OCI-LY1 (cell line): ENCODE measurements at regions not wholly inside any gene's neighbourhood (a gene's known extent, or its start where the extent isn't known, plus 50 kb on each side); places are given as distances from the start of the nearest gene placed in this dataset.
"Not testable (repeated sequence)": the region's sequence is repeated elsewhere in the genome, so short reads cannot be mapped to it uniquely, and the experiment has no call there.

Source experiments
- H2AFZ ChIP-seq: fragments of 200-600 bp; sonication (generic), shearing (Covaris generic); 2 replicates; pipeline ENCODE4 v1.6.0; 2014; ENCODE audit warnings: antibody characterized with exemption, mild to moderate bottlenecking, low read length
- H3F3A ChIP-seq: fragments of 200-600 bp; sonication (generic), shearing (Covaris generic); 2 replicates; pipeline ENCODE4 v1.6.0; 2014; ENCODE audit warnings: mild to moderate bottlenecking, antibody characterized with exemption, low read length, moderate library complexity; ENCODE audit not compliant: insufficient read depth
- H3K27ac ChIP-seq: fragments of 200-600 bp; sonication (generic); 2 replicates; pipeline ENCODE4 v1.5.1; 2014; ENCODE audit warnings: low read length, mixed run types, mild to moderate bottlenecking, low read depth; ENCODE audit not compliant: poor library complexity, severe bottlenecking
- H3K27me3 ChIP-seq: fragments of 200-600 bp; sonication (generic); 2 replicates; pipeline ENCODE4 v1.6.0; 2014; ENCODE audit warnings: antibody characterized with exemption, mild to moderate bottlenecking, low read length, moderate library complexity; ENCODE audit not compliant: insufficient read depth
- H3K36me3 ChIP-seq: fragments of 200-600 bp; sonication (generic); 2 replicates; pipeline ENCODE4 v1.6.1; 2014; ENCODE audit warnings: mild to moderate bottlenecking, antibody characterized with exemption, low read length, moderate library complexity, mixed read lengths; ENCODE audit not compliant: insufficient read depth
- H3K4me1 ChIP-seq: fragments of 200-600 bp; sonication (generic); 2 replicates; pipeline ENCODE4 v1.5.1; 2014; ENCODE audit warnings: mild to moderate bottlenecking, low read length, moderate library complexity; ENCODE audit not compliant: insufficient read depth, severe bottlenecking
- H3K4me2 ChIP-seq: fragments of 200-600 bp; sonication (generic), shearing (Covaris generic); 2 replicates; pipeline ENCODE4 v1.6.1; 2014; ENCODE audit warnings: low read length
- H3K4me3 ChIP-seq: fragments of 200-600 bp; sonication (generic); 2 replicates; pipeline ENCODE4 v1.5.1; 2014; ENCODE audit warnings: low read length, low read depth, mild to moderate bottlenecking, mixed read lengths; ENCODE audit not compliant: poor library complexity, severe bottlenecking
- H3K79me2 ChIP-seq: fragments of 200-600 bp; shearing (Covaris generic); 2 replicates; pipeline ENCODE4 v1.6.1; 2016; ENCODE audit warnings: mixed run types, low read length, mixed read lengths; ENCODE audit not compliant: insufficient read depth
- H3K9ac ChIP-seq: fragments of 200-600 bp; sonication (generic), shearing (Covaris generic); 2 replicates; pipeline ENCODE4 v1.6.1; 2014; ENCODE audit warnings: mild to moderate bottlenecking, low read length, mixed read lengths
- H3K9me2 ChIP-seq: fragments of 200-600 bp; sonication (generic), shearing (Covaris generic); 2 replicates; pipeline ENCODE4 v1.6.1; 2014; ENCODE audit warnings: low read depth, mild to moderate bottlenecking, low read length, mixed read lengths
- H3K9me3 ChIP-seq: fragments of 200-600 bp; shearing (Covaris generic); 2 replicates; pipeline ENCODE4 v1.6.1; 2014; ENCODE audit warnings: low read length, mixed read lengths
- H4K20me1 ChIP-seq: fragments of 200-600 bp; sonication (generic), shearing (Covaris generic); 2 replicates; pipeline ENCODE4 v1.6.0; 2016; ENCODE audit warnings: mild to moderate bottlenecking, low read length; ENCODE audit not compliant: insufficient read depth
- CTCF ChIP-seq: fragments of 200-600 bp; sonication (generic), shearing (Covaris generic); IDR thresholded peaks from 2 replicates; pipeline ENCODE4 v1.5.1; 2017; ENCODE audit warnings: mild to moderate bottlenecking, antibody characterized with exemption, low read length, moderate library complexity, mixed read lengths
- EZH2 ChIP-seq: fragments of 200-600 bp; sonication (generic), shearing (Covaris generic); IDR thresholded peaks from 2 replicates; pipeline ENCODE4 v1.8.0; 2017; ENCODE audit warnings: borderline replicate concordance, mixed run types, mild to moderate bottlenecking, antibody characterized with exemption, low read length, moderate library complexity, mixed read lengths

- Histone ChIP-seq H3K27ac (no peak overlapping the region), H3K36me3 (no peaks in the 10 kb centered on the region), H4K20me1 (no peaks in the 10 kb centered on the region), H3K27me3 (no peaks in the 10 kb centered on the region), H3K4me3 (no peak overlapping the region), H3K9me2 (no peaks in the 10 kb centered on the region), H3K9me3 (no peaks in the 10 kb centered on the region), H2AFZ (no peak overlapping the region), H3K4me1 (no peaks in the 10 kb centered on the region), H3F3A (no peaks in the 10 kb centered on the region), H3K4me2 (no peak overlapping the region), H3K9ac (no peak overlapping the region), H3K79me2 (no peaks in the 10 kb centered on the region)
- TF ChIP-seq EZH2 (no peak), CTCF (no peak)
Observed at GRCh38 chr6:97347111-97347510, 64.1 kb upstream of the MMS22L start.

GRCh38 chr6:97361286-97361685 lies 78.3 kb upstream of the MMS22L start:
- no peaks in the 10 kb centered on the region for H4K20me1 ChIP-seq
- H3K27ac ChIP-seq: no peak overlapping the region
- no peaks in the 10 kb centered on the region for H3K36me3 ChIP-seq
- H3K4me3 ChIP-seq: no peak overlapping the region
- H3K9me3 ChIP-seq: no peaks in the 10 kb centered on the region
- H3K4me1 ChIP-seq: no peaks in the 10 kb centered on the region
- no peaks in the 10 kb centered on the region for H3F3A ChIP-seq
- no peak overlapping the region for H3K4me2 ChIP-seq
- H3K9me2 ChIP-seq: no peaks in the 10 kb centered on the region
- no peak overlapping the region for H2AFZ ChIP-seq
- H3K9ac ChIP-seq: no peak overlapping the region
- H3K27me3 ChIP-seq: no peaks in the 10 kb centered on the region
- no peaks in the 10 kb centered on the region for H3K79me2 ChIP-seq
- no peak for TF ChIP-seq CTCF
- TF ChIP-seq EZH2: no peak

- Histone ChIP-seq H3F3A (no peaks in the 10 kb centered on the region), H3K9me3 (no peaks in the 10 kb centered on the region), H2AFZ (no peak overlapping the region), H3K4me1 (no peaks in the 10 kb centered on the region), H3K27me3 (no peaks in the 10 kb centered on the region), H4K20me1 (no peaks in the 10 kb centered on the region), H3K9me2 (no peaks in the 10 kb centered on the region), H3K79me2 (no peaks in the 10 kb centered on the region), H3K36me3 (no peaks in the 10 kb centered on the region), H3K9ac (no peak overlapping the region), H3K4me3 (no peak overlapping the region), H3K27ac (no peak overlapping the region), H3K4me2 (no peak overlapping the region)
- TF ChIP-seq EZH2 (no peak), CTCF (no peak)
Observed at GRCh38 chr6:97364327-97364726, 81.3 kb upstream of the MMS22L start.

GRCh38 chr6:97382071-97382470 lies 99.1 kb upstream of the MMS22L start:
- not testable (repeated sequence) for H3K4me1 ChIP-seq, H3K79me2 ChIP-seq, H3F3A ChIP-seq, H3K27me3 ChIP-seq, H3K9ac ChIP-seq, H3K4me2 ChIP-seq, H3K4me3 ChIP-seq, H3K36me3 ChIP-seq, H3K9me3 ChIP-seq, H3K27ac ChIP-seq, H3K9me2 ChIP-seq, H2AFZ ChIP-seq, H4K20me1 ChIP-seq
